Liver (tissue), 7 donors: ENCODE measurements at regions not wholly inside any gene's neighbourhood (a gene's known extent, or its start where the extent isn't known, plus 50 kb on each side); places are given as distances from the start of the nearest gene placed in this dataset.

Experiments
- DNase-seq: peaks from one replicate; pipeline ENCODE4 v3.0.0-alpha.2; 2017; ENCODE audit warnings: low spot score
- H3K27ac ChIP-seq, 2 donors: one replicate each; pipeline ENCODE4 v1.7.0; 2013; ENCODE audit warnings: inconsistent platforms in 2 of 2, low read length in 2 of 2, control low read depth in 1 of 2, low read depth in 1 of 2, mild to moderate bottlenecking in 1 of 2
- H3K27me3 ChIP-seq, 4 donors: one replicate each; pipeline versions ENCODE4 v1.6.1 to v1.7.0; 2013; ENCODE audit warnings: low read length in 3 of 4, inconsistent platforms in 1 of 4, mild to moderate bottlenecking in 1 of 4, moderate library complexity in 1 of 4; ENCODE audit not compliant: control insufficient read depth in 4 of 4, insufficient read depth in 4 of 4
- H3K36me3 ChIP-seq, 4 donors: one replicate each; pipeline versions ENCODE4 v1.6.1 to v1.7.0; 2013; ENCODE audit warnings: low read length in 3 of 4, mild to moderate bottlenecking in 3 of 4, low read depth in 1 of 4, moderate library complexity in 1 of 4; ENCODE audit not compliant: control insufficient read depth in 4 of 4, insufficient read depth in 3 of 4
- H3K4me1 ChIP-seq, 4 donors: one replicate each; pipeline versions ENCODE4 v1.6.1 to v1.7.0; 2013; ENCODE audit warnings: low read length in 3 of 4, mild to moderate bottlenecking in 3 of 4, moderate library complexity in 1 of 4; ENCODE audit not compliant: control insufficient read depth in 4 of 4, insufficient read depth in 4 of 4
- H3K4me3 ChIP-seq, 3 donors: one replicate each; pipeline versions ENCODE4 v1.6.1 to v1.7.0; 2013; ENCODE audit warnings: low read length in 3 of 3, control low read depth in 1 of 3, low read depth in 1 of 3, mild to moderate bottlenecking in 1 of 3
- H3K9ac ChIP-seq, 2 donors: one replicate each; pipeline ENCODE4 v1.7.0; 2013; ENCODE audit warnings: low read length in 2 of 2, mild to moderate bottlenecking in 2 of 2, moderate library complexity in 2 of 2, control low read depth in 1 of 2, low read depth in 1 of 2
- H3K9me3 ChIP-seq, 4 donors: one replicate each; pipeline versions ENCODE4 v1.6.1 to v1.7.0; 2013; ENCODE audit warnings: low read length in 3 of 4; ENCODE audit not compliant: control insufficient read depth in 4 of 4
- EGR1 ChIP-seq, 2 donors: IDR thresholded peaks; 2 replicates each; pipeline ENCODE4 v1.6.1; 2016 to 2018; ENCODE audit warnings: antibody characterized with exemption in 2 of 2, low read depth in 2 of 2
- FOXA1 ChIP-seq: IDR thresholded peaks from 2 replicates; pipeline ENCODE4 v1.6.1; 2016; ENCODE audit warnings: antibody characterized with exemption
- FOXA2 ChIP-seq: IDR thresholded peaks from 2 replicates; pipeline ENCODE4 v1.6.1; 2016; ENCODE audit warnings: antibody characterized with exemption
- GABPA ChIP-seq, 2 donors: IDR thresholded peaks in 1 of 2; conservative IDR thresholded peaks in 1 of 2; 2 replicates each; pipeline ENCODE4 v1.6.1; 2016; ENCODE audit warnings: antibody characterized with exemption in 2 of 2, mild to moderate bottlenecking in 1 of 2, moderate library complexity in 1 of 2
- HNF4G ChIP-seq: IDR thresholded peaks from 2 replicates; pipeline ENCODE4 v1.6.1; 2016; ENCODE audit warnings: antibody characterized with exemption
- JUND ChIP-seq, 2 donors: IDR thresholded peaks; 2 replicates each; pipeline ENCODE4 v1.6.1; 2016; ENCODE audit warnings: antibody characterized with exemption in 2 of 2
- NR2F2 ChIP-seq: IDR thresholded peaks from 2 replicates; pipeline ENCODE4 v1.6.1; 2016; ENCODE audit warnings: antibody characterized with exemption
- RAD21 ChIP-seq, 2 donors: IDR thresholded peaks; 2 replicates each; pipeline ENCODE4 v1.6.1; 2016; ENCODE audit warnings: antibody characterized with exemption in 2 of 2, mild to moderate bottlenecking in 2 of 2
- RXRA ChIP-seq, 2 donors: IDR thresholded peaks; 2 replicates each; pipeline ENCODE4 v1.6.1; 2017 to 2018; ENCODE audit warnings: antibody characterized with exemption in 2 of 2, mild to moderate bottlenecking in 1 of 2
- SP1 ChIP-seq: IDR thresholded peaks from 2 replicates; pipeline ENCODE4 v1.6.1; 2018; ENCODE audit warnings: antibody characterized with exemption, mild to moderate bottlenecking
- YY1 ChIP-seq: IDR thresholded peaks from 2 replicates; pipeline ENCODE4 v1.6.1; 2016; ENCODE audit warnings: antibody characterized with exemption, mild to moderate bottlenecking
- WGBS: extraction: QIAGEN DNeasy Blood & Tissue Kit; methylation state at CpG from one replicate; pipeline ENCODE4 v1.1.7; 2013; 5-methylcytosine and 5-hydroxymethylcytosine counted together
- TF ChIP-seq, protein P1 (sequence below): IDR thresholded peaks from 2 replicates; pipeline ENCODE4 v1.6.1; 2016; ENCODE audit warnings: antibody characterized with exemption
- TF ChIP-seq, protein P2 (sequence below): IDR thresholded peaks from 2 replicates; pipeline ENCODE4 v1.6.1; 2016; ENCODE audit warnings: antibody characterized with exemption
- TF ChIP-seq, protein P3 (sequence below): IDR thresholded peaks from 2 replicates; pipeline ENCODE4 v1.6.1; 2016; ENCODE audit warnings: antibody characterized with exemption, mild to moderate bottlenecking
- donor health status: healthy.
- donor health status: healthy.
- donor health status: healthy.
- donor health status: healthy.

DNA sequence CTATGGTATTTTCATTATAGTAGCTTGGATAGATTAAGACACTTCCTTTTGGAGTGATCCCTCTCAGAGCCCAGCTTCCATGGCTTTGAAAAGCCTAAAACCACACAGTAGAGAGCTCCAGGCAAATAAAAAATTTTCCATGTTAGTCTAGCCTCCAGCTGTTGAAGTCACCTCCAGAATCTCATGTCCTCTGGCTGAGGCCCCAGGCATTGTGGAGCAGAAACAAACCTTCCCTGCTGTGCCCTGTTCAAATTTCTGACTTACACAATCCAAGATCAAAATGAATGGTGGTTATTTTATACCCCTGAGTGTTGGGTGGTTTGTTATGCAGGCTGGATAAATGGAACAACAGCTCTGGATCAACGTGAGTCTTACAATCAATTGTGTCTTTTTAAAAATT is 203.9 kb downstream of the ICE1 start:
- 69% methylated on average over 1 of the region's 1 CpG for WGBS
- H3K36me3 ChIP-seq: no peaks in the 10 kb centered on the region
- no peak for DNase-seq
- H3K27me3 ChIP-seq: no peaks in the 10 kb centered on the region
- no peak overlapping the region for H3K4me3 ChIP-seq
- H3K27ac ChIP-seq: no peak overlapping the region
- H3K9ac ChIP-seq: no peak overlapping the region
- TF ChIP-seq, protein P1, sequence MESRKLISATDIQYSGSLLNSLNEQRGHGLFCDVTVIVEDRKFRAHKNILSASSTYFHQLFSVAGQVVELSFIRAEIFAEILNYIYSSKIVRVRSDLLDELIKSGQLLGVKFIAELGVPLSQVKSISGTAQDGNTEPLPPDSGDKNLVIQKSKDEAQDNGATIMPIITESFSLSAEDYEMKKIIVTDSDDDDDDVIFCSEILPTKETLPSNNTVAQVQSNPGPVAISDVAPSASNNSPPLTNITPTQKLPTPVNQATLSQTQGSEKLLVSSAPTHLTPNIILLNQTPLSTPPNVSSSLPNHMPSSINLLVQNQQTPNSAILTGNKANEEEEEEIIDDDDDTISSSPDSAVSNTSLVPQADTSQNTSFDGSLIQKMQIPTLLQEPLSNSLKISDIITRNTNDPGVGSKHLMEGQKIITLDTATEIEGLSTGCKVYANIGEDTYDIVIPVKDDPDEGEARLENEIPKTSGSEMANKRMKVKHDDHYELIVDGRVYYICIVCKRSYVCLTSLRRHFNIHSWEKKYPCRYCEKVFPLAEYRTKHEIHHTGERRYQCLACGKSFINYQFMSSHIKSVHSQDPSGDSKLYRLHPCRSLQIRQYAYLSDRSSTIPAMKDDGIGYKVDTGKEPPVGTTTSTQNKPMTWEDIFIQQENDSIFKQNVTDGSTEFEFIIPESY: no peak
- no peak for TF ChIP-seq YY1
- TF ChIP-seq, protein P2, sequence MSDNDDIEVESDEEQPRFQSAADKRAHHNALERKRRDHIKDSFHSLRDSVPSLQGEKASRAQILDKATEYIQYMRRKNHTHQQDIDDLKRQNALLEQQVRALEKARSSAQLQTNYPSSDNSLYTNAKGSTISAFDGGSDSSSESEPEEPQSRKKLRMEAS: no peak
- no peak for TF ChIP-seq GABPA (IDR thresholded peaks at IDR 0.05 in 1 of 2, conservative IDR thresholded peaks at IDR 0.05 in 1 of 2)
- H3K9me3 ChIP-seq: peaks cover 0 to 7% (median 5%) of the 10 kb centered on the region in 4 donors
- no peaks in the 10 kb centered on the region for H3K4me1 ChIP-seq

DNA sequence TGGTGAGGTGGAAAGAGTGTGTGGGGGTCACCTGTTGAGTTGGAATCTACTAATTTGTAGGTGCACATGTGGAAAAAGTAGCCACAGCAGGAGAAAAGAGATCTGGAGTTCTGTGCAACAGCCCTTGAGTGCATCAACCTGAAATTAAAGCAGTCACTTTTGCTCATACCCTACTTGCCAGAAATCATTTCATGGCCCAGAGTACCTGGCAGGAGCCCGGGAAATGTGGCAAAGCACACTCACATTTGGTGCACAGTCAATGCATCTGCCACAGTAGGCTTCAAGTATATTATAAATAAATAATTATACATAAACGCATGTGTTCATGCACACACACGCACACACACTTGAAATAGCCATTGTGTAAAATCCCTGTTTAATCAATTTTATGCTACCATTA is 203.0 kb downstream of the ICE1 start:
- Histone ChIP-seq H3K27me3 (no peaks in the 10 kb centered on the region), H3K4me3 (no peak overlapping the region), H3K36me3 (no peaks in the 10 kb centered on the region), H3K9ac (no peak overlapping the region), H3K4me1 (no peaks in the 10 kb centered on the region), H3K9me3 (peaks cover 0 to 11% (median 5%) of the 10 kb centered on the region in 4 donors), H3K27ac (no peak overlapping the region)
- TF ChIP-seq, protein P2: no peak
- TF ChIP-seq, protein P3, sequence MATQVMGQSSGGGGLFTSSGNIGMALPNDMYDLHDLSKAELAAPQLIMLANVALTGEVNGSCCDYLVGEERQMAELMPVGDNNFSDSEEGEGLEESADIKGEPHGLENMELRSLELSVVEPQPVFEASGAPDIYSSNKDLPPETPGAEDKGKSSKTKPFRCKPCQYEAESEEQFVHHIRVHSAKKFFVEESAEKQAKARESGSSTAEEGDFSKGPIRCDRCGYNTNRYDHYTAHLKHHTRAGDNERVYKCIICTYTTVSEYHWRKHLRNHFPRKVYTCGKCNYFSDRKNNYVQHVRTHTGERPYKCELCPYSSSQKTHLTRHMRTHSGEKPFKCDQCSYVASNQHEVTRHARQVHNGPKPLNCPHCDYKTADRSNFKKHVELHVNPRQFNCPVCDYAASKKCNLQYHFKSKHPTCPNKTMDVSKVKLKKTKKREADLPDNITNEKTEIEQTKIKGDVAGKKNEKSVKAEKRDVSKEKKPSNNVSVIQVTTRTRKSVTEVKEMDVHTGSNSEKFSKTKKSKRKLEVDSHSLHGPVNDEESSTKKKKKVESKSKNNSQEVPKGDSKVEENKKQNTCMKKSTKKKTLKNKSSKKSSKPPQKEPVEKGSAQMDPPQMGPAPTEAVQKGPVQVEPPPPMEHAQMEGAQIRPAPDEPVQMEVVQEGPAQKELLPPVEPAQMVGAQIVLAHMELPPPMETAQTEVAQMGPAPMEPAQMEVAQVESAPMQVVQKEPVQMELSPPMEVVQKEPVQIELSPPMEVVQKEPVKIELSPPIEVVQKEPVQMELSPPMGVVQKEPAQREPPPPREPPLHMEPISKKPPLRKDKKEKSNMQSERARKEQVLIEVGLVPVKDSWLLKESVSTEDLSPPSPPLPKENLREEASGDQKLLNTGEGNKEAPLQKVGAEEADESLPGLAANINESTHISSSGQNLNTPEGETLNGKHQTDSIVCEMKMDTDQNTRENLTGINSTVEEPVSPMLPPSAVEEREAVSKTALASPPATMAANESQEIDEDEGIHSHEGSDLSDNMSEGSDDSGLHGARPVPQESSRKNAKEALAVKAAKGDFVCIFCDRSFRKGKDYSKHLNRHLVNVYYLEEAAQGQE: no peak
- TF ChIP-seq SP1: no peak
- TF ChIP-seq RXRA (IDR thresholded peaks at IDR 0.05): no peak
- no peak for TF ChIP-seq EGR1 (IDR thresholded peaks at IDR 0.05; ENCODE audit: low read depth in 2 of 2)
- TF ChIP-seq NR2F2: no peak
- TF ChIP-seq JUND (IDR thresholded peaks at IDR 0.05): no peak
- TF ChIP-seq FOXA1: no peak
- TF ChIP-seq, protein P1: no peak
- TF ChIP-seq HNF4G: no peak
- TF ChIP-seq FOXA2: no peak
- TF ChIP-seq RAD21 (IDR thresholded peaks at IDR 0.05): no peak
- TF ChIP-seq GABPA (IDR thresholded peaks at IDR 0.05 in 1 of 2, conservative IDR thresholded peaks at IDR 0.05 in 1 of 2): no peak
- WGBS: 66% methylated on average over 3 of the region's 3 CpGs
- no peak for DNase-seq
